ENCODE measurements at regions not wholly inside any gene's neighbourhood (a gene's known extent, or its start where the extent isn't known, plus 50 kb on each side); places are given as distances from the start of the nearest gene placed in this dataset.

DNA sequence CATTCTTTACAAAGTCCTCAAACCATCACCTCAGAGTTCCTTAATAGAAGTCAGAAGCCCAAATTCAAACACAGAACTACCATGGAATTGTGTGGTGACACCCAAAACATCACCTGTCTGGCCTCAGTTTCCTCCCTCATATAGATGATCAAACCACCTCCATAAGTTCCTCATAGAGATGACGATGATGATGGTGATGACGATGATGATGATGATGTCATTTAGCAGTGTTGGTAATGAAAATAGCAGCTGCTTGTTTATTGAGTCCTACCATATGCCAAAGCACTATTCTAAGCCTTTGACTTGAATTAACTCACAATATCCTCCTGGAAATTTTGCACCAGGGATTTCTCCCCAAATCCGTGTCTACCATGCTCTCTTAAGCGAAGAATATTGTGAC, 139.9 kb downstream of the PROX1 start:
- TF ChIP-seq POLR2A (IDR thresholded peaks at IDR 0.05): no peak
- no peak for TF ChIP-seq POLR2AphosphoS5 (IDR thresholded peaks at IDR 0.05)

All from sigmoid colon (tissue), 4 donors.